ENCODE measurements at regions not wholly inside any gene's neighbourhood (a gene's known extent, or its start where the extent isn't known, plus 50 kb on each side); places are given as distances from the start of the nearest gene placed in this dataset.

DNA sequence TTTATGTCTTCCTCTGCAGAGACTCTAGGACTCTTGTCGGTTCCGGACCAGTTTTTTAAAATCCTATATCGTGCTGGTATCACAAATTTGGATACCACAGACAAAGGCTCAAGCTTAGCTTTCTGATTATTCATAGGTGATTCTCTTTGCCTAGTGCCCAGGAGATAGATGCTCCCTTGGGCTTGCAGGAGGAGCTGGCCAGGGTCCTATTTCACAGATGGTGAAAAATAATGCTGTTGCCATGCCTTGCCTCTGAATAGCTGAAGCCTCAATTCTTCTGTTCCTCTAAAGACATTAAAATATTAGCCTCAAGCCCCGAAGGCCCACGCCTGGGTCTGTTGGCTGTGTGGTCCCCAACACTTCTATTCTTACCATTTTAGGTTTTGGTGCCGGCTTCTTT is 123.9 kb upstream of the BACH2 start:
- H3K27ac ChIP-seq (ENCODE audit: poor library complexity, severe bottlenecking) = no peak overlapping the region
- H3K36me3 ChIP-seq (ENCODE audit: low read depth) = no peaks in the 10 kb centered on the region
- H3K4me3 ChIP-seq (ENCODE audit: severe bottlenecking) = no peak overlapping the region
- DNase-seq (ENCODE audit: low spot score) (no peak), ATAC-seq (ENCODE audit: low read depth) (no peak)
- TF ChIP-seq, protein P1, sequence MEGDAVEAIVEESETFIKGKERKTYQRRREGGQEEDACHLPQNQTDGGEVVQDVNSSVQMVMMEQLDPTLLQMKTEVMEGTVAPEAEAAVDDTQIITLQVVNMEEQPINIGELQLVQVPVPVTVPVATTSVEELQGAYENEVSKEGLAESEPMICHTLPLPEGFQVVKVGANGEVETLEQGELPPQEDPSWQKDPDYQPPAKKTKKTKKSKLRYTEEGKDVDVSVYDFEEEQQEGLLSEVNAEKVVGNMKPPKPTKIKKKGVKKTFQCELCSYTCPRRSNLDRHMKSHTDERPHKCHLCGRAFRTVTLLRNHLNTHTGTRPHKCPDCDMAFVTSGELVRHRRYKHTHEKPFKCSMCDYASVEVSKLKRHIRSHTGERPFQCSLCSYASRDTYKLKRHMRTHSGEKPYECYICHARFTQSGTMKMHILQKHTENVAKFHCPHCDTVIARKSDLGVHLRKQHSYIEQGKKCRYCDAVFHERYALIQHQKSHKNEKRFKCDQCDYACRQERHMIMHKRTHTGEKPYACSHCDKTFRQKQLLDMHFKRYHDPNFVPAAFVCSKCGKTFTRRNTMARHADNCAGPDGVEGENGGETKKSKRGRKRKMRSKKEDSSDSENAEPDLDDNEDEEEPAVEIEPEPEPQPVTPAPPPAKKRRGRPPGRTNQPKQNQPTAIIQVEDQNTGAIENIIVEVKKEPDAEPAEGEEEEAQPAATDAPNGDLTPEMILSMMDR (IDR thresholded peaks at IDR 0.05; ENCODE audit: poor library complexity, severe bottlenecking) = no peak
- H3K4me1 ChIP-seq (ENCODE audit: insufficient read depth, poor library complexity, severe bottlenecking) = no peaks in the 10 kb centered on the region
- H3K9me3 ChIP-seq (ENCODE audit: severe bottlenecking) = no peaks in the 10 kb centered on the region
- H3K27me3 ChIP-seq (ENCODE audit: insufficient read depth, poor library complexity, severe bottlenecking) = no peaks in the 10 kb centered on the region

DNA sequence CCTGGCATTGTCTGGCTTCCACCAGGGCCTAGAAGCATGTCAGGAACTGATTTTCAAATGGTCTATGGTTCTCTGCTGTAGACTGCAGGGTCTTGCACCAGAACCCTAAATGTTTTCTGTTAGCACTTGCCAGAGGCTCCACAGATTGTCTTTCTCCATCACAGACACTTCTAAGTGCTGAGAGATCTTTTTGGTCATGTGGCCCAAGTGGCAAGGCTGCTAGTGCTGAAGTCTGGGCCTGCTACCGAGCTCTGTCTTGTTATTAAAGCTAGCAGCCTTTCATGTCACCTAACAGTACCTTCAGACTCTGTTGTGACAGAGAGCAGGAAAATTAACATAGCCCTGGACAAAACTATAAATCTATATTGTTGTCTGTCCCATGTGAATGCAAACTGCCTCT is 120.7 kb upstream of the BACH2 start:
- H3K9me3 ChIP-seq (ENCODE audit: severe bottlenecking) = no peaks in the 10 kb centered on the region
- H3K27ac ChIP-seq (ENCODE audit: poor library complexity, severe bottlenecking) = no peak overlapping the region
- H3K36me3 ChIP-seq (ENCODE audit: low read depth) = no peaks in the 10 kb centered on the region
- H3K27me3 ChIP-seq (ENCODE audit: insufficient read depth, poor library complexity, severe bottlenecking) = no peaks in the 10 kb centered on the region
- DNase-seq (ENCODE audit: low spot score) = no peak
- no peak overlapping the region for H3K4me3 ChIP-seq (ENCODE audit: severe bottlenecking)
- no peak for ATAC-seq (ENCODE audit: low read depth)
- TF ChIP-seq, protein P1 (IDR thresholded peaks at IDR 0.05; ENCODE audit: poor library complexity, severe bottlenecking) = no peak
- H3K4me1 ChIP-seq (ENCODE audit: insufficient read depth, poor library complexity, severe bottlenecking) = peaks cover under 1% of the 10 kb centered on the region

DNA sequence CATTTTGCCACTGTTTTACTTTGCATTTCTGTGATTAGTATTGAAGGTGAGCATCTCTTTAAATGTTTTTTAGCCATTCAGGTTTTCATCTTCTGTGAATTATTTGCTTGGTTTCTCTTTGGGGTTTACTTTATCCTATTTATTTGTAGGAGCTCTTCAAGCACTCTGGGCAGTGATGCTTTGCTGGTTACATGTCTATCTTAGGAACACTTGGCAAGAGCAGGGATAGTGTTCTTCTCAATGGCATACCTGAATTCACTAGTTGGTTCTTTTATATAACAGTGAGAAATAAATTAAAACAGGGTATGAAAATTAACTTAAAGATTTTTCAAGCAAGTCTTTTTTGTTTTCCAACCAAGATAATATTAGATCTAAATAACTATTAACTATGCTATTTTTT is 119.7 kb upstream of the BACH2 start:
- Histone ChIP-seq H3K36me3 (ENCODE audit: low read depth) (no peaks in the 10 kb centered on the region), H3K4me3 (ENCODE audit: severe bottlenecking) (no peak overlapping the region), H3K9me3 (ENCODE audit: severe bottlenecking) (no peaks in the 10 kb centered on the region), H3K4me1 (ENCODE audit: insufficient read depth, poor library complexity, severe bottlenecking) (peaks cover 9% of the 10 kb centered on the region), H3K27me3 (ENCODE audit: insufficient read depth, poor library complexity, severe bottlenecking) (no peaks in the 10 kb centered on the region), H3K27ac (ENCODE audit: poor library complexity, severe bottlenecking) (no peak overlapping the region)
- TF ChIP-seq, protein P1 (IDR thresholded peaks at IDR 0.05; ENCODE audit: poor library complexity, severe bottlenecking) = no peak
- DNase-seq (ENCODE audit: low spot score) (no peak), ATAC-seq (ENCODE audit: low read depth) (no peak)

DNA sequence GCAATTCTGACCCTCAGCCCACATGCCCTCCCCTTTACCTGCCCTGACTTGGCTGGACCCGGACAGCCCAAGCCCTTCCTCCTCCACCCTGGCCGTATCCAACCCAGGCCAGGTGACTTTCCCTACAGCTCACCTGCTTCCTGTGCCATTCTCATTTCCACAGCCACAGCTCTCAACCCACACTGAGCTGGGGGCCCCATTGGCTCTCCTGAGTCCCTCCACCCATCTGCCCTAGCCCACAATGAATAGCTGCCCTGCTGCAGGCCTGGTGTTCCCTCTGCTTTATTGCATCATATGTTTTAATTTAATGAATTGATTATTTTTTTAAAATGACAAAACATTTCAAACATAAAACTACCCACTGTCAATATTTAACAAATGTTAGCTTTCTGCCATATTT is 118.5 kb upstream of the BACH2 start:
- Histone ChIP-seq H3K9me3 (ENCODE audit: severe bottlenecking) (no peaks in the 10 kb centered on the region), H3K4me3 (ENCODE audit: severe bottlenecking) (no peak overlapping the region), H3K4me1 (ENCODE audit: insufficient read depth, poor library complexity, severe bottlenecking) (peaks cover 16% of the 10 kb centered on the region), H3K27me3 (ENCODE audit: insufficient read depth, poor library complexity, severe bottlenecking) (no peaks in the 10 kb centered on the region), H3K36me3 (ENCODE audit: low read depth) (no peaks in the 10 kb centered on the region), H3K27ac (ENCODE audit: poor library complexity, severe bottlenecking) (no peak overlapping the region)
- TF ChIP-seq, protein P1 (IDR thresholded peaks at IDR 0.05; ENCODE audit: poor library complexity, severe bottlenecking) = no peak
- DNase-seq (ENCODE audit: low spot score) (no peak), ATAC-seq (ENCODE audit: low read depth) (no peak)

DNA sequence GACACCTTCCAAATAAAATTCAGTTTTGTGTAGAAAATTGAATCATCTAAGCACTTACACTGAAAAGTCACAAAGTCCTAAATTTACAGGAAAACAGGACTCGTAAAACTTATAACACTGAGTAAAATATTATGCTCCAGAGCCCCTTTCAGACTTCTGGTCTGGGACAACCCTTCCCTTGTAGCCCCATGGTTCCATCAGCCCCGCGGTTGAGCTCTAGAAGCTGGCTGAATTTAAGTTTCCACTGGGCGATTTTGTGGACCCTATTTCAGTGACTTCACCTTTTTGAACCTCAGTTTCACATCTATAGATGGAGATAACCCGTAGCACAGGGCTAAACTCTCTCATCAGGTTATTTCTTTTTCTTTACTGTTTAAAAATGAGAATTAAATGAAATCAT is 117.7 kb upstream of the BACH2 start:
- TF ChIP-seq, protein P1 (IDR thresholded peaks at IDR 0.05; ENCODE audit: poor library complexity, severe bottlenecking) = no peak
- H3K27ac ChIP-seq (ENCODE audit: poor library complexity, severe bottlenecking) = no peak overlapping the region
- ATAC-seq (ENCODE audit: low read depth) = no peak
- peaks cover 16% of the 10 kb centered on the region for H3K4me1 ChIP-seq (ENCODE audit: insufficient read depth, poor library complexity, severe bottlenecking)
- no peak for DNase-seq (ENCODE audit: low spot score)
- no peaks in the 10 kb centered on the region for H3K36me3 ChIP-seq (ENCODE audit: low read depth)
- H3K9me3 ChIP-seq (ENCODE audit: severe bottlenecking) = no peaks in the 10 kb centered on the region
- H3K27me3 ChIP-seq (ENCODE audit: insufficient read depth, poor library complexity, severe bottlenecking) = no peaks in the 10 kb centered on the region
- H3K4me3 ChIP-seq (ENCODE audit: severe bottlenecking) = no peak overlapping the region
